Esophagus squamous epithelium (tissue), 5 donors: ENCODE measurements at regions not wholly inside any gene's neighbourhood (a gene's known extent, or its start where the extent isn't known, plus 50 kb on each side); places are given as distances from the start of the nearest gene placed in this dataset.

Experiments
- DNase-seq: peaks from one replicate; lab custom pipeline; 2025; lab: John Stamatoyannopoulos, UW
- H3K27ac ChIP-seq, 4 donors: fragments of 200-600 bp; sonication (generic); one replicate each; pipeline ENCODE4 v1.5.1; 2016 to 2019; ENCODE audit warnings: mild to moderate bottlenecking in 1 of 4
- H3K27me3 ChIP-seq, 4 donors: fragments of 200-600 bp; sonication (generic); 1 replicate in 3 of 4; 2 replicates in 1 of 4; pipeline versions ENCODE4 v1.5.1 to v1.6.0; 2017 to 2021; ENCODE audit warnings: antibody characterized with exemption in 1 of 4
- H3K36me3 ChIP-seq, 3 donors: fragments of 200-600 bp; sonication (generic); one replicate each; pipeline ENCODE4 v1.5.1; 2016 to 2019
- H3K4me1 ChIP-seq, 3 donors: fragments of 200-600 bp; sonication (generic); one replicate each; pipeline ENCODE4 v1.5.1; 2017 to 2019
- H3K4me3 ChIP-seq, 4 donors: fragments of 200-600 bp; sonication (generic); 1 replicate in 3 of 4; 2 replicates in 1 of 4; pipeline ENCODE4 v1.5.1; 2016 to 2019; ENCODE audit warnings: mild to moderate bottlenecking in 2 of 4, moderate library complexity in 1 of 4
- H3K9me3 ChIP-seq, 3 donors: fragments of 200-600 bp; sonication (generic); one replicate each; pipeline ENCODE4 v1.5.1; 2016 to 2019
- POLR2A ChIP-seq, 4 donors: fragments of 450-650 bp; IDR thresholded peaks; one replicate each; pipeline ENCODE4 v1.6.1; 2017; ENCODE audit warnings: antibody characterized with exemption in 4 of 4, mild to moderate bottlenecking in 4 of 4, moderate library complexity in 3 of 4
- WGBS, 2 donors: methylation state at CpG; one replicate each; pipeline ENCODE4 v1.1.5; 2018; 5-methylcytosine and 5-hydroxymethylcytosine counted together
- intact Hi-C: fragments of 100-400 bp; cut with DNase I; formaldehyde crosslinking; loops from one replicate; pipeline ENCODE4 v1.15.0; 2022
- TF ChIP-seq, protein P1 (sequence below), 6 experiments: fragments of 450-650 bp in 4 of 6; fragments of 200-600 bp in 2 of 6; sonication (generic) in 2 of 6; IDR thresholded peaks; one replicate each; pipeline ENCODE4 v1.5.1; 2016 to 2019; ENCODE audit warnings: antibody characterized with exemption in 6 of 6, mild to moderate bottlenecking in 4 of 6, moderate library complexity in 4 of 6
- donor health status: DM: yes; HTN: yes; CAD: no.

- no peak overlapping the region for H3K4me3 ChIP-seq
- H3K9me3 ChIP-seq, result no peaks in the 10 kb centered on the region
- intact Hi-C loops, result loop anchor here (10.0 kb wide), 1 partner anchor 209 kb away; no protein-coding TSS in a partner anchor
- peaks cover 0 to 27% (median 0%) of the 10 kb centered on the region in 4 donors for H3K27me3 ChIP-seq
- WGBS, 2 donors, result 79 to 91% methylated on average over 18 of the region's 24 CpGs
- no peak overlapping the region for H3K27ac ChIP-seq
- no peaks in the 10 kb centered on the region for H3K36me3 ChIP-seq
- no peak for DNase-seq
- TF ChIP-seq, protein P1, sequence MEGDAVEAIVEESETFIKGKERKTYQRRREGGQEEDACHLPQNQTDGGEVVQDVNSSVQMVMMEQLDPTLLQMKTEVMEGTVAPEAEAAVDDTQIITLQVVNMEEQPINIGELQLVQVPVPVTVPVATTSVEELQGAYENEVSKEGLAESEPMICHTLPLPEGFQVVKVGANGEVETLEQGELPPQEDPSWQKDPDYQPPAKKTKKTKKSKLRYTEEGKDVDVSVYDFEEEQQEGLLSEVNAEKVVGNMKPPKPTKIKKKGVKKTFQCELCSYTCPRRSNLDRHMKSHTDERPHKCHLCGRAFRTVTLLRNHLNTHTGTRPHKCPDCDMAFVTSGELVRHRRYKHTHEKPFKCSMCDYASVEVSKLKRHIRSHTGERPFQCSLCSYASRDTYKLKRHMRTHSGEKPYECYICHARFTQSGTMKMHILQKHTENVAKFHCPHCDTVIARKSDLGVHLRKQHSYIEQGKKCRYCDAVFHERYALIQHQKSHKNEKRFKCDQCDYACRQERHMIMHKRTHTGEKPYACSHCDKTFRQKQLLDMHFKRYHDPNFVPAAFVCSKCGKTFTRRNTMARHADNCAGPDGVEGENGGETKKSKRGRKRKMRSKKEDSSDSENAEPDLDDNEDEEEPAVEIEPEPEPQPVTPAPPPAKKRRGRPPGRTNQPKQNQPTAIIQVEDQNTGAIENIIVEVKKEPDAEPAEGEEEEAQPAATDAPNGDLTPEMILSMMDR (IDR thresholded peaks at IDR 0.05), result no peak
- TF ChIP-seq POLR2A (IDR thresholded peaks at IDR 0.05), result no peak
- peaks cover 9 to 36% (median 16%) of the 10 kb centered on the region in 3 donors for H3K4me1 ChIP-seq
These were observed 77.1 kb upstream of the FRMD1 start for GRCh38 chr6:168155821-168156741.

DNA sequence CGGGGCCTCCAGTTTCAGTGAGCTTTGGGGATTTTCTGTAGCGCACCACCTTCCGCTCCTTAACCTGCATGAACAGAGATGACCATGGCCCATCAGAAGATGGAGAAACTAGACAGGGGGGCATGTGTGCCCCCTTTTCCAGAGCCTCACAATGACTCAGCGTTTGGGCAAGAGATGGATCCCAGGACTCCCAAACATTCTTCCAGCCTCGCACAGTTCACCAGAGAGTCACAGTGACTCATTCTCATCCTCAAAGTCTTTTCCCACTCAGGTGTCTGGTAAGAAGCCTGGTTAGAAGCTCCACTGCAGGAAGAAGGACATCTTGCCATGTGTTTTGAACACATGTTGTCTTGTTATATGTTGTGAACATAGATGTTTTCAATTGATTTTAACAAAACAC, 76.2 kb upstream of the FRMD1 start:
- no peak for TF ChIP-seq POLR2A (IDR thresholded peaks at IDR 0.05)
- TF ChIP-seq, protein P1 (IDR thresholded peaks at IDR 0.05), result no peak
- H3K27me3 ChIP-seq, result peaks cover 0 to 35% (median 0%) of the 10 kb centered on the region in 4 donors
- no peak overlapping the region for H3K27ac ChIP-seq
- intact Hi-C loops, result loop anchor here (10.0 kb wide), 1 partner anchor 210 kb away; no protein-coding TSS in a partner anchor
- WGBS, 2 donors, result 66 to 72% methylated on average over 5 of the region's 5 CpGs
- peaks cover 9 to 41% (median 16%) of the 10 kb centered on the region in 3 donors for H3K4me1 ChIP-seq
- no peak for DNase-seq
- H3K36me3 ChIP-seq, result no peaks in the 10 kb centered on the region
- H3K9me3 ChIP-seq, result no peaks in the 10 kb centered on the region
- H3K4me3 ChIP-seq, result no peak overlapping the region

DNA sequence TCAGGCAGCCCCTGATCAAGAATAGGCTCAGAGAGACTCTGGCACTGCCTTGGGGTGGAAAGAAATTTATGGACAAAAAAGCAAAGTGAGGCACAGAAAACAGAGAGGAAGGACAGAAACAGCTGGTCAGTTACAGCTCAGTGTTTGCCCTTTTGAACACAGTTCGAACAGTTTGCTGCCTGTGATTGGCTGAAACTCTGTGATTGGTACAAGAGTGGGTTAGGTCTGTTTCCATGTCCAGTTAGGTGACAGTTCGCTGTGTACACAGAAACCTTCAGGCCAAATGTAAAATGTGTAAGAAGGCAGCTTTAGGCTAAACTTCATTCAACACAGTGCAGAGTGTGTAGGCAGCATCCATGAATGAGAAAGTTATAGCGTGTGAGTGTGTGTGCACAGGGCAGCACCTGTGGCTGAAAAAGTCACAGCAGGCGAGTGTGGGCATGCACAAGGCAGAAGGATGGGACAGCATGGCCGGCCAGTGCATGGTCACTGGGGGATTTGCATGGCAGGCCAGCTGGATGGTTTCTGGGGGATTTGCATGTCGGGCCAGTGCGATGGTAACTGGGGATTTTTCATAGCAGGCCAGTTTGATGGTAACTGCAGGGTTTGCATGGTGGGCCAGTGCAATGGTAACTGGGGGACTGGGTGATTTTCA, 75.4 kb upstream of the FRMD1 start:
- Histone ChIP-seq H3K4me1 (peaks cover 9 to 41% (median 16%) of the 10 kb centered on the region in 3 donors), H3K36me3 (no peaks in the 10 kb centered on the region), H3K4me3 (no peak overlapping the region), H3K27ac (no peak overlapping the region), H3K27me3 (peaks cover 0 to 43% (median 0%) of the 10 kb centered on the region in 4 donors), H3K9me3 (no peaks in the 10 kb centered on the region)
- DNase-seq, result no peak
- intact Hi-C loops, result loop anchor here (10.0 kb wide), 1 partner anchor 210 kb away; no protein-coding TSS in a partner anchor
- TF ChIP-seq, protein P1 (IDR thresholded peaks at IDR 0.05), result no peak
- no peak for TF ChIP-seq POLR2A (IDR thresholded peaks at IDR 0.05)
- WGBS, 2 donors, result 68 to 78% methylated on average over 6 to 7 of the region's 7 CpGs

GRCh38 chr6:168153553-168153952, 74.5 kb upstream of the FRMD1 start:
- 85% methylated on average over 11 of the region's 11 CpGs for WGBS, 2 donors

More at GRCh38 chr6:168153553-168153952, 74.5 kb upstream of the FRMD1 start:
- no peaks in the 10 kb centered on the region for H3K36me3 ChIP-seq
- no peaks in the 10 kb centered on the region for H3K9me3 ChIP-seq
- peaks cover 9 to 37% (median 14%) of the 10 kb centered on the region in 3 donors for H3K4me1 ChIP-seq
- no peak for DNase-seq
- intact Hi-C loops, result loop anchor here (10.0 kb wide), 1 partner anchor 211 kb away; no protein-coding TSS in a partner anchor
- peaks cover 0 to 51% (median 0%) of the 10 kb centered on the region in 4 donors for H3K27me3 ChIP-seq
- no peak overlapping the region for H3K27ac ChIP-seq
- H3K4me3 ChIP-seq, result no peak overlapping the region
- TF ChIP-seq, protein P1 (IDR thresholded peaks at IDR 0.05), result no peak
- TF ChIP-seq POLR2A (IDR thresholded peaks at IDR 0.05), result no peak
